NCI-H1694 (cell line): ENCODE measurements at regions not wholly inside any gene's neighbourhood (a gene's known extent, or its start where the extent isn't known, plus 50 kb on each side); places are given as distances from the start of the nearest gene placed in this dataset.
"Not testable (repeated sequence)": the region's sequence is repeated elsewhere in the genome, so short reads cannot be mapped to it uniquely, and the experiment has no call there.

ENCODE experiments used
- DNase-seq: peaks from one replicate; lab custom pipeline; 2025; lab: John Stamatoyannopoulos, UW

DNA sequence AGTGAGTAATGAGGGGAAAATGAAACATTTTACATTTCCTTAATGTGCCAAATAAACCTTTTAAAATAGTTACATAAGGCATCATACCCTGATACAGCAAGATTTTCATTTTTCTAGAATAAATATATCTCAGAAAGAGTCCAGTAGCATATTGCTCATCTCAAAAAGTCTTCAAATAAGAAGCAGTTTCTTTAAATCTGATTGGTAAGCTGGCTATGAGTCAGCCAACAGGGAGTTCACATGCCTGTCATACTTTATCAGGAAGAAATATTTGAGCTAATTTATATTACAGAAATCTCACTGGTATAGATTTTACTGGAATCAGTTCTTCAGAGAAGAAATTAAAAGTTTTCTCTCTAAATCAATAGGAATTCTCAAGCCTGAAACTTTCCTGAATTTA is 258.1 kb downstream of the C11orf87 start:
- no peak for DNase-seq

DNA sequence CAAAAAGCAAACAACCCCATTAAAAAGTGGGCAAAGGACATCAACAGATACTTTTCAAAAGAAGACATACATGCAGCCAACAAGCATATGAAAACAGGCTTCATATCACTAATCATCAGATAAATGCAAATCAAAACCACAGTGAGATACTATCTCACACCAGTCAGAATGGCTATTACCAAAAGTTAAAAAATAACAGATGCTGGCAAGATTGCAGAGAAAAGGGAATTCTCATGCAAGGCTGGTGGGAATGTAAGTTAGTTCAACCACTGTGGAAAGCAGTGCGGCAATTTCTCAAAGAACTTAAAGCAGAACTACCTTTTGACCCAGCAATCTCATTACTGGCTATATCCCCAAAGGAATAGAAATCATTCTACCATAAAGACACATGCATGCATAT is 260.8 kb downstream of the C11orf87 start:
- not testable (repeated sequence) for DNase-seq

DNA sequence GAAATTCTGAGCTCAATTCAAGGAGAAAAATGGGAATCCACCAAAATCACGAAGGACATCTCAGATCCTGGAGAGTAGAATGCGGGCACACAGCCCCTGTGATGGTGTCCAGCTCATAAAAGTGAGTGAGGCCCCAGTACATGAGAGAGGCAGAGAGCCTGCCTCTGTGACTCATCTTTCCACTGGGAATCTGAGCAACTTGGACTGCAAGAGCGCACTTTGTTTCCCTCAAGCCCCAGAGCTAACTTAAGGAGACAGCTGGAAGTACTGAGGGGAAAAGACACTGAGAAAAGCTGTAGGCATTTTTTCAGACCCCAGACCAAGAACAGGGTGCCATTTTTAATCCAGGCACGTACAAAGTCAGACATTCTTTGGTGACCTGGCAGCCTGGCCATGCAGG is 273.7 kb downstream of the C11orf87 start:
- no peak for DNase-seq

DNA sequence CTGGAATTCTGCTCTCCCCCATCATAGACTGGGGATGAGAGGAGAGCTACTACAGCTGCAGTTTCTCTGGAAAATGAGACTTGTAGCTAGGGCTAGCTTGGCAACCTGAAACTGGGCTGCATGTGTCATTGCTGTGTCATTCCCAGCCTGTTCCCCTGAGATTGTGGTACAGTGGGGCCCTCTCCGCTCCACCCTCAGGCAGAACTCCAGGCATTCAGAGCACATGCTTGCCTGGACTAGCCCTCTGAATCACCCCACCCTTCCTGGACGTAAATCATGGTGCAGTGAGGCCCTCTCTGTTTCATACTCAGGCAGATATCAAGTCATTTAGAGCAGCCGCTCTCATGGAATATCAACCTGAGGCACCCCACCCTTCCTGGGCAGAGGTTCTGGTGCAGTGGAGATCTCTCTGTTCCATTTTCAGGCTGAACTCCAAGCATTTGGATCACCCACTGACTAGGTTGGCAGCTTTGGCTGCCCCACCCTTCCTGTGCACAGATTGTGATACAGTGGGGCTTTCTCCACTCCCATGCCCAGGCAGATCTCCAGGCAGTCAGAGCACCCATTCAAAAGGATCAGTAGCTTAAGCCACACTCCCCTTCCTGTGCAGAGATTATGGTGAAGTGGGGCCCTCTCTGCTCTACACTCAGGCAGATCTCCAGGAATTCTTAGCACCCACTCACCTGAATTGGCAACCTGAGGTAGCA is 274.4 kb downstream of the C11orf87 start:
- no peak for DNase-seq

DNA sequence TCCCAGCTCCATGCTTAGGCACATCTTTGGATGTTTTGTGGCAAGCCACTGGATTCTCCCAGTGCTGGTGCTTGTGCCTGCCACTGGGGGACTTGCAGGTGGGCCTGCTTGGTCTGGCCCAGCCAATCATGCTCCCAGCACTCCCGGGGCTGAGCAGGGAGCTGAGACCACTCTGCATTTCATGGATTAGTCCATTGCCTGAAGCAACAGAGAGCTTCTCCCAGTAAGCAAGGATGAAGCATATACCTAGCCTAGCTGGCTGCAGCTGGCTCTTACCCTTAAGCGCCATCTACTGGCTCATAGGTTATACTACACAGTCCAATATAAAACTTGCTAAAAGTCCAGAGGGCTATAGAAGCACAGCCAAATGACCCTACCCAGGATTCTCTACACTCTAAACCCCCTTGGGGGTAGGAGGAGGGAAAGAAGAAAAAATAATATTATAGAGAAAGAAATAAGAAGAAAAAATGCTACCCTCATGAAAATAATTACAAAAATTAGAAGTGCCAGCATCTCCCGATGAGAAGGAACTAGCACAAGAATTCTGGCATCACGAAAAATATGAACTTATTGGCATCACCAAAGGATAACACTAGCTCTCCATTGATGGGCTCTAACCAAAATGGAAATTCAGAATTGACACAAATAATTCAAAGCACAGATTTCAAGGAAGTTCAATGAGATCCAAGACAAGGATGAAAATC is 275.3 kb downstream of the C11orf87 start:
- peak; percentile 1 for DNase-seq

DNA sequence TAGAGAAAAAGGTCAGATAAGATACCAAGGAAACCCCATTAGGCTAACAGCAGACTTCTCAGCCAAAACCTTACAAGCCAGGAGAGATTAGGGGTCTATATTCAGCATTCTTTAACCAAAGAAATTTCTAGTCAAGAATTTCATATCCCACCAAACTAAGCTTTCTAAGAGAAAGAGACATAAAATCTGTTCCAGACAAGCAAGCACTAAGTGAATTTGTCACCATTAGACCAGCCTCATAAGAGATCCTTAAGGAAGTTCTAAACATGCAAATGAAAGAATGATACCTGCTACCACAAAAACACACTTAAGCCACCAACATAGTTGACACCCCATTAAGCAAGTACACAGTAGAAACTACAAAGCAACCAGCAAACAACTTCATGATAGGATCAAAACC is 276.2 kb downstream of the C11orf87 start:
- no peak for DNase-seq

DNA sequence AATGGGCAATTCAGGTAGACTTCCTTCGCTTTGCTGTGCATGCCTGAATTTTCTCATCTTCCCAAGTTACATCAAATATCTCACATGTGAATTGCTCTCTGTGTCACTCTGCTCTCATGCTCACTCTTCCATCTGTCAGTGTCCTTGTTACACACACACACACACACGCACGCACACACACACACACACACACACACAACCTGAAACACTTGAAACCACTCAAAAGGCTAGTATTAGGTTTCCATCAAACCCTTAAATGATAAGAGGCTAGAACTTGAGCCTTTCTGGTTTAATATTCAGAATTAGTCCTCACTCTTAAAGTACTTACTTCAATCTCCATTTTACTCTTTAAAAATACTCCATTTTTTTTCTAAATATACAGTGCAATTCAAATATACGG is 282.4 kb downstream of the C11orf87 start:
- no peak for DNase-seq

DNA sequence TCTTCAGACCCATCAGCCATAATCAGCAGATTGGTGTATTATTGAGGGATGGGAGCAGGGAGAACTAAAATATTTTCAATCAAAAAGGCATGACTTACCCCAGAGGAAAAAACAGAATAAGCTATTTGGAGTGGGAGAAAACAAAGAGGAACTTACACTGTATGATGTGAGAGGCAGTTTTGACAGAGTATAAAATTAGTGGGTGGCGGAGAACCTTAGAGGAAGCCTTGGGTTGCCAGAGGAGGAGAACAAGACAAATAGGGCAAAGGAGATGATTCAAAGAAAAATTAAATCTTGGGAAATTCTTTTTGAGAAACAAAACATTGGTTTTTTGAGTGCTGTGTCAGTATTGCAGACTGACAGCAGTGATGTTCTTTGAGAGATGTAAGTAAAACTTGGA is 285.0 kb downstream of the C11orf87 start:
- no peak for DNase-seq

DNA sequence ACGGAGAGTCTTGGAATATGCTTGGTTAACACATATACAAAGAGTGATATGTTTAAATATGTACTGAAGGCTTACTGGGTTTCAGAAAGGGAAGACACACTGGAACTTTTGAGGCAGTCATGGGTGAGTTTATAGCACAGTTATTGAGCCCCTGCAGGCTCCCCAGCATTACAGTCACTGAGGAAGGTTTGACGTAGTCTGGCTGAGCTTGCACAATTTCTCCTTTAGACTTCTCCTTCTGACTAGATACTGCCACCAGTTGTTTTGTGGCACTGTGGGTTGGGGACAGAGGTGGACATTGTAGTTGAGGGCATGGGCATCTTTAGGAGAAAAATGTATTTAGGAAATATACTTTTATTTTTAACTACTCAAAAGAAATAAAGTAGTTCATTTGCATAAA is 285.4 kb downstream of the C11orf87 start:
- no peak for DNase-seq

DNA sequence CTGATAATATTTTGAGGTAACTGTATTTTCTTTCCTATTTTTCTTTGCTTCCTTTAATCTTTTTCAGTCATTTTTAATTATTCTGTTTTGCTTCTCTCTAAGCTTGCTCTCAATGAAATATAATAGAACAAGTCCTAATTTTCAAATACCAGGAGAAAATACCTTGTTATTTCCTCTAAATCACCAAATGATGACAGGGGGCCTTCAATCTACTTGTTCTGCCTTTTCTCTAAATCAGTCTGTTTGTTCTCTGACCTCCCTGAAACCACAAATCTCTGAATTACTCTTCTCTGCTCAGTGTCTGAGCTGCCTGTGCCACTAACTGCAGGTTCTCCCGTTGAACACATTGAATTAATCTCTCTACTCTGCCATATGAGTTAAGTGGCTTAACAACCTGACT is 286.2 kb downstream of the C11orf87 start:
- DNase-seq: no peak

DNA sequence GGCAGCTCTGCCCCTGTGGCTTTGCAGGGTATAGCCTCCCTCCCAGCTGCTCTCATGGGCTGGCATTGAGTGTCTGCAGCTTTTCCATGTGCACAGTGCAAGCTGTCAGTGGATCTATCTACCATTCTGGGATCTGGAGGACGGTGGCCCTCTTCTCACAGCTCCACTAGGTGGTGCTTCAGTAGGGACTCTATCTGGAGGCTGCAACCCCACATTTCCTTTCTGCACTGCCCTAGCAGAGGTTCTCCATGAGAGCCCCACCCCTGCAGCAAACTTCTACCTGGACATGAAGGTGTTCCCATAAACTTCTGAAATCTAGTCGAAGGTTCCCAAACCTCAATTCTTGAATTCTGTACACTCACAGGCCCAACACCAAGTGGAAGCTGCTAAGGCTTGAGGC is 292.5 kb downstream of the C11orf87 start:
- not testable (repeated sequence) for DNase-seq

DNA sequence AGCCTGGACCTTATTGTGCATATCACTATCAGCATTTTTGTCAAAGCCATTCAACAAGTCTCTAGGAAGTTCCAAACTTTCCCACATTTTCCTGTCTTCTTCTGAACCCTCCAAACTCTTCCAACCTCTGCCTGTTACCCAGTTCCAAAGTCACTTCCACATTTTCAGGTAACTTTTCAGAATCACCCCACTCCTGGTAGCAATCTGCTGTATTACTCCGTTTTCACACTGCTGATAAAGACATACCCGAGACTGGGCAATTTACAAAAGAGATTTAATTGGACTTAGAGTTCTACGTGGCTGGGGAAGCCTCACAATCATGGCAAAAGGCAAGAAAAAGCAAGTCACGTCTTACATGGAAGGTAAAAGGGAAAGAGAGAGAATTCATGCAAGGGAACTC is 293.4 kb downstream of the C11orf87 start:
- DNase-seq: not testable (repeated sequence)

DNA sequence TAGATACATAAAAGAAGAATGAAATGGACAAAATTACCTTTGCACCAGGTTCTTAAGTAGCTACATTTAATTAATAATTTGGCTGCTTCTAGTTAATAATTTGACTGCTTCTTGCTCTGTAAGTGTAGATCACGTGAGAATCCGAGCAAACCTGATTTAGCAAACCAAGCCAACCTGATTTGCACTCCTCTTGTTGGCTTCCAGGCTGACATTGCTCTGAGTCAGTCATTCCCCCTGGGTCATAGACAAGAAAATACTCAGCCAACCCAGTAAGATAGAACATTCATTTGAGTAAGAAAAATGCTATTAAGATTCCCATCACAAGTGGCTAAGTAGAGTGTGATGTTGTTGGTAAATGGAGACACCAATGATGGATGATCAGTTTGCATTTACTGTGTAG is 304.1 kb downstream of the C11orf87 start:
- DNase-seq: no peak

DNA sequence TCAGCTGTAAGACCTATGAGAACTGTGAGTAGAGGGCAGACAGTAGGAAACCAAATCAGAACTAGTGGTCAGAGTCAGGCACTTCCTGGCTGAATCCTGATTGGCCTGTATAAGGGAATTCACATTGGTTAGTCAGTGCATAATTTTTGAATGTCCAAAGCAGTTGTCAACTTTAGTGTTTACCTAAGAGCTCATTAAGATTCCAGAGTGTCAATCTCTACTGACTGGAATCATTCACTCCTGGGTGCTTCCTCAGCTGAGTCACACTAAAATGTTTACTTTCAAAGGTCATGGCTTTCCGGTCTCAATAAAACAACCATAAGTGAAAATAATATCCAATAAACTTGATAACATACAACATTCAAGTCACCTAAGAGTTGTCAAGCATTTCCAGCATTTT is 306.1 kb downstream of the C11orf87 start:
- DNase-seq: no peak

DNA sequence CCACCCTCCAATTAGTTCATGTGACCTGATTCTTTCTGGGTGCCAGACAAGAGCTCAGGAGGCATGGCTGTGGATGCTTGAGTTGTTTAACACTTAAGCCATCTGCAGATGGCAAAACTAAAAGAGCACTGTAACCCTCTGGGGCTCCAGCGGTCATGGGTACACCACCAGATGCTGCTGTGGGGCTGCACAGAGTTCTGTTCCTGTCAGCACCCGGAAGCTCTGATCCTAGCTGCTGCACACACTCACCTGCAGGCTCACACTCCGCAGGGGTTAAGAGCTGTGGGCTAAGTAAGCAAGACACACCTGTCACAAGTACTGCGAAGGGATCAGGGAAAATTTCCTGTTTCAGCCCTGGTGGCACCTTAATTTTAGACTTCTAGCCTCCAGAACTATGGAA is 307.8 kb downstream of the C11orf87 start:
- no peak for DNase-seq

DNA sequence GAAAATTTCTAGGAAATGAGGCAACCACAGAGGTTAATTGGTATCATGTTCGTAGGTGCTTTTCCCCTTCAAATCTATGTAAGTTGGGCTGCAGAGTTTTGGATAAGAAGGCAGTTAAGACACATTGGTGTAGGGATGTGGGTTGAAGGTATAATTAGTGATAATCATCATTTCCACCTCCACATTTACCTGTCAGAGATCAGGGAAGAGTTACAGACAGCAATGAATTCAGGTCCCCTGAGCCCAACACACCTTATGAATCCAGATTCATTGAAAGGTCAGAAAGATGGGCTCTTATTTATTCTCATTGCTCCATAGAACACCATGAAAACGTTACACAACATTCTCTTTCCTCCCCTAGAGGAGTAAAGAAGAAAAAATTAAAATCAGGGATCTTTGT is 308.7 kb downstream of the C11orf87 start:
- no peak for DNase-seq

DNA sequence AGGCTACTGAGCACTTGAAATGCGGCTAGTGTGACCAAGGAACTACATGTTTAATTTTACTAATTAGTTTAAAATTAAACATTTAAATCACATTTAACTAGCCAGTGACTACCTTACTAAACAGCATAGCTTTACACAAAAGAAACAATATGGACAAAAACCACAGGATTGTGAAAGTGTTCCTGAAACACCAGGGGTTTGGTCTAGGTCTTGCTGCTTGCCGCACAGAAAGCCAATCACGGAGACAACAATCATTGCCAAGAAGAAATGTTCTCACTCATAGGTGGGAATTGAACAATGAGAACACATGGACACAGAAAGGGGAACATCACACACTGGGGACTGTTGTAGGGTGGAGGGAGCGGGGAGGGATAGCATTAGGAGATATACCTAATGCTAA is 309.5 kb downstream of the C11orf87 start:
- no peak for DNase-seq

DNA sequence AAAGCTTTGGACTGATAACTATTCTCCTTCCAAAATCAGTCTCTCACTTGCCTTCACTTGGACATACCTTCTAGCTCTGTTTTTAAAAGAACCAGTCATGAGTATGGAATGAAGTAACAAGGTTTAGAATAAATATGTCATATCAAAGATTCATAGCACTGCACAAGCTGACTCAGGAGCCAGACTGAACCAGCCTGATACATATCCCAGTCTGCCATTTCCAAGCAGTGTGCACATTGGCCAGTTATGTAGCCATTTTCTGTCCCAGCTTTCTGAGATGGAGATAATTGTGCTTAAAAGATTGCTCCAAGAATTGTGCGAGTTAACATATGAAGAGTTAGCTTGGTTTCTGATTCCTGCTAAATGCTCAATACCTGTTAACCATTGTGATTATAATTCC is 311.3 kb downstream of the C11orf87 start:
- no peak for DNase-seq

DNA sequence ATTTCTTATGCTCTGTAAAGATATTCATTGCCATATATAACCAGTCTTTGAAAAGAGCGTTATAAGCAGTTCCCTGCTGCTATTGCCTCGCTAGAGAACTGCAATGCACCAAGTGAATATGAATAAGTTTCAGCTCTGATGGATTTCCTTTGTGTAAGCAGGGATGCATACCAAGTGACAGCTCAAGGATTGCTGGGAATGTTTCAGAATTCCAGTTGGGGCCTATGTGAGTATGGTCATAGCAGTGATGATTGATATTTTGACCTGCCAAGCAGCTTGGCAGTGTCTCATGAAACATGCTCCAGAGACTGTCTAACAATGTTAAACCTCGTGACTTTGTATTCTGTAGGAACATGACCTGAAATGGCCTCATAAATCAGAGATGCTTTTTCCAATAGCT is 312.6 kb downstream of the C11orf87 start:
- no peak for DNase-seq

DNA sequence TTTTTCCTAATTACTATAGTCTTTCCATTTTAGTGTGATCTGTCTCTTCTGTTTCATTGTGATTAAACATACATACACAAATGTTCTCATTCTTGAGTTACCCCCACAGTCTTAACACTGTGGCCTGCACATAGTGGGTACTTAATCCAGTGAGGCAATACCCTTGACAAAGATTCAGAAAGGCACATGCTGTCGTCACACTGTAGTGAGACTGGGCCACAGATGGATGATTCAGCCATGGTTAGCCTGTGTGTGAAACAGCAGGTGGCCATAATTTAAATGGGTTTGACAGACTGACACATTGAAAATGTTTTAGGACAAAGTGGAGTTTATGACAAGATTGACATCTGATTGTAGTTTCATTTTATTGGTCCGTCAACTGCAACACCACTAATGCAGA is 313.1 kb downstream of the C11orf87 start:
- DNase-seq: no peak

DNA sequence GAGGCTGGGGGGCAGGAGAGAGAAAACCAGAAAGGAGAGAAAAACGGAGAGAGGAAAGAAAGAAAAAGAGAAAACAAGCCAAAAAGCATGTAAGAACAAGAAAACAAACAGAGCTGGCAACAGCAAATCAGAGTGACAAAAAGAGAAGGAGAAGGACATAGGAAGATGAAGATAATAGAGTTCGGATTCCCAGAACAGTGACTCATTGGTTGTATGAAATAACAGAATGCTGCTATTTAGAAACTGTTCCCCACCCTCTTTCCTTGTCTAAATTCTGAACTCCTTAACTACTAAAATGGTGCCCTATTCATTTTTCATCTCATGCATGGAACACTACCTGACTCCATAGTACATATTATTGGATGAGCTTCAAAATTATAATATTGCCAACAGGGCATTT is 317.4 kb downstream of the C11orf87 start:
- no peak for DNase-seq

DNA sequence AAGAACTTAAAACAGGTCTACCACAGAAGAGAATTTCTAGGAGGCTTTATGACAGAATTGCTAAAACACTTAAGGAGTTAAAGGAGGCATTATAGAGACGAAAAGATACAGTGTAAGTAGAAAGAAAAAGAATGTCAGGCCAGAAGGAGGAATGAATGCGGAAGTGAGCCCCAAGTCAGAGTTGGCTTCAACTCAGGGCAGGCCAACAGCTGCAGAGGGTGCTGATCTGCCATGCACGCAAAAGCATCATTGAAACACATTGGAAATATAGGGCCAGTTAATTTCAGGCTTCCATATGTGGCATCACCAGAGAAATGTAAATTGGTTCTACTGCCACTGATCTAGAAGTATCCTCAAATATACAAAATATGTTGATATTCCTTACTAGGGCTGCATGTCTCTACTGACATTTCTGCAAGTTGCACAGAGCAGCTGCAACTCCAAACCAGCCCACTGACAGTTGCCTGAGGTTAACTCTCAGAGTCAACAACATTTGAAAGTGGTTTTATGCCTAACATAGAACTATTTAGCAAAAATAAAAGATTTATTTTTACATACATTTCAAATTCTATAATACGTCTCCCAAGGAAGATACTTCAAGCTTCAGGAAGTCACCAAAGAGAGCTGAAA is 324.1 kb downstream of the C11orf87 start:
- DNase-seq: no peak

DNA sequence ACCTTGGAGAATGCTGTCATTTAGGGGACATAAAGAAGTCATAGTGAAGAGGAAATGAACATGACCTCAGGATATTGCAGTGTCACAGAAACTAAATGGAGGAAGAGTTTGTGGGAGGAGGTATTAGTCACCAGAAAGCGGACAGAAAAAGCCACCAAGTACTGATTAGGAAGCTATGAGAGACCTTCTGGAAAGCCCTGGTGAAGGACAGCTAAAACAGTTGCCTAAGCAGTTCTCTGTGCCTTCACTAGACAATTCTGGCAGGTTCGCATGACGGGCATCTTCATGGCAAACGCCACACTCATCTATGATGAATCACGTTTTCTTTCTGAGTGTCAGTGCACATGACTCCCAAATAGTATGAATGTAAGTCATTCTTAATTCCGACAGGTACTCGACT is 325.8 kb downstream of the C11orf87 start:
- DNase-seq: no peak

DNA sequence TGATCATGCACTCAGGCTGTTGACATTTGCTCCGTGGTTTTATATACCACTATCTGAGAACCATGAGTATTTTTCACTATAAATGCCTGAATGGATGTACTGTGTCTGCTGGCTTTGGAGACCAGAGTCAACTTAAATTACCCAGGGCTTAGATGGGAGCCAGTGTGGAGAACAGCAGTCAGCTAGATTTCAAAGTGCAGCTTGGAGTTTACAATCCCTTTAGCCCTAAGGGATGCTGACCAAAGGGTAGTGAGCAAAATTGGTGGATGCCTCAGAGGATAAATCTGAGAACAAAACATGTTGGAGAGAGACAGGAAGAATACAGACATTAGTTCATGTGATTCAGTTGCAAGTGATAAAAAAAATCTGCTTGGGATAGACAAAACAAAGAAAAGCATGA is 327.5 kb downstream of the C11orf87 start:
- no peak for DNase-seq
